ENCODE measurements at regions not wholly inside any gene's neighbourhood (a gene's known extent, or its start where the extent isn't known, plus 50 kb on each side); places are given as distances from the start of the nearest gene placed in this dataset.

DNA sequence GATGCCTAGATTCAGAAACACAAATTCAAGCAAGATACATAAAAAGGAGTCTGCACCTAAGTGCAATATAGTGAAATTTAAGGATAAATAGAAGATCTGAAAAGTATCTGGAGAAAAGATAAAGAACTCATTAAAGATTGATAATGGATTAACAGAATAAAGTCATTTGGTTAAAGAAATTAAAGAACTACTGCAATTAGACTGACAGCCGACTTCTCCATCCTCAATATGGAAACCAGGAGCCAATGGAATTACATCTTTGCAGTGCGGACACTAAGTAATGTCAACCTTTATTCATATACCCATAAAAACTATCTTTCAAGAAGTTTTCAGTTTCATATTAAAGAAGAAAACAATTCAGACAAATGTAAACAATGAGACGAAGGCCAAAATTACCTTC, 81.0 kb downstream of the MRPL36 start:
- TF ChIP-seq ZNF317 (CRISPR knock-in tag; IDR thresholded peaks at IDR 0.05; ENCODE audit: borderline replicate concordance, low read depth) (peak; percentile 99), ZNF263 (CRISPR knock-in tag; IDR thresholded peaks at IDR 0.05; ENCODE audit: low read depth) (no peak), E2F5 (CRISPR knock-in tag; IDR thresholded peaks at IDR 0.05) (no peak), ZNF138 (CRISPR knock-in tag; conservative IDR thresholded peaks at IDR 0.05) (no peak), NFE2L1 (CRISPR knock-in tag; IDR thresholded peaks at IDR 0.05) (no peak), NR2C2 (CRISPR knock-in tag; IDR thresholded peaks at IDR 0.05) (no peak), TCF7 (CRISPR knock-in tag; IDR thresholded peaks at IDR 0.05; ENCODE audit: low read depth) (no peak)
- TF ChIP-seq, protein P1, sequence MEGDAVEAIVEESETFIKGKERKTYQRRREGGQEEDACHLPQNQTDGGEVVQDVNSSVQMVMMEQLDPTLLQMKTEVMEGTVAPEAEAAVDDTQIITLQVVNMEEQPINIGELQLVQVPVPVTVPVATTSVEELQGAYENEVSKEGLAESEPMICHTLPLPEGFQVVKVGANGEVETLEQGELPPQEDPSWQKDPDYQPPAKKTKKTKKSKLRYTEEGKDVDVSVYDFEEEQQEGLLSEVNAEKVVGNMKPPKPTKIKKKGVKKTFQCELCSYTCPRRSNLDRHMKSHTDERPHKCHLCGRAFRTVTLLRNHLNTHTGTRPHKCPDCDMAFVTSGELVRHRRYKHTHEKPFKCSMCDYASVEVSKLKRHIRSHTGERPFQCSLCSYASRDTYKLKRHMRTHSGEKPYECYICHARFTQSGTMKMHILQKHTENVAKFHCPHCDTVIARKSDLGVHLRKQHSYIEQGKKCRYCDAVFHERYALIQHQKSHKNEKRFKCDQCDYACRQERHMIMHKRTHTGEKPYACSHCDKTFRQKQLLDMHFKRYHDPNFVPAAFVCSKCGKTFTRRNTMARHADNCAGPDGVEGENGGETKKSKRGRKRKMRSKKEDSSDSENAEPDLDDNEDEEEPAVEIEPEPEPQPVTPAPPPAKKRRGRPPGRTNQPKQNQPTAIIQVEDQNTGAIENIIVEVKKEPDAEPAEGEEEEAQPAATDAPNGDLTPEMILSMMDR (IDR thresholded peaks at IDR 0.05) = no peak
- TF ChIP-seq, protein P2, sequence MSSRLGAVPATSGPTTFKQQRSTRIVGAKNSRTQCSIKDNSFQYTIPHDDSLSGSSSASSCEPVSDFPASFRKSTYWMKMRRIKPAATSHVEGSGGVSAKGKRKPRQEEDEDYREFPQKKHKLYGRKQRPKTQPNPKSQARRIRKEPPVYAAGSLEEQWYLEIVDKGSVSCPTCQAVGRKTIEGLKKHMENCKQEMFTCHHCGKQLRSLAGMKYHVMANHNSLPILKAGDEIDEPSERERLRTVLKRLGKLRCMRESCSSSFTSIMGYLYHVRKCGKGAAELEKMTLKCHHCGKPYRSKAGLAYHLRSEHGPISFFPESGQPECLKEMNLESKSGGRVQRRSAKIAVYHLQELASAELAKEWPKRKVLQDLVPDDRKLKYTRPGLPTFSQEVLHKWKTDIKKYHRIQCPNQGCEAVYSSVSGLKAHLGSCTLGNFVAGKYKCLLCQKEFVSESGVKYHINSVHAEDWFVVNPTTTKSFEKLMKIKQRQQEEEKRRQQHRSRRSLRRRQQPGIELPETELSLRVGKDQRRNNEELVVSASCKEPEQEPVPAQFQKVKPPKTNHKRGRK (CRISPR knock-in tag; IDR thresholded peaks at IDR 0.05; ENCODE audit: borderline replicate concordance) = no peak
- TF ChIP-seq, protein P3, sequence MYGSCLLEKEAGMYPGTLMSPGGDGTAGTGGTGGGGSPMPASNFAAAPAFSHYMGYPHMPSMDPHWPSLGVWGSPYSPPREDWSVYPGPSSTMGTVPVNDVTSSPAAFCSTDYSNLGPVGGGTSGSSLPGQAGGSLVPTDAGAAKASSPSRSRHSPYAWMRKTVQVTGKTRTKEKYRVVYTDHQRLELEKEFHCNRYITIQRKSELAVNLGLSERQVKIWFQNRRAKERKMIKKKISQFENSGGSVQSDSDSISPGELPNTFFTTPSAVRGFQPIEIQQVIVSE (CRISPR knock-in tag; IDR thresholded peaks at IDR 0.05; ENCODE audit: borderline replicate concordance) = no peak

All from WTC11 (cell line).